Duodenal mucosa (tissue), 2 donors: ENCODE measurements at regions not wholly inside any gene's neighbourhood (a gene's known extent, or its start where the extent isn't known, plus 50 kb on each side); places are given as distances from the start of the nearest gene placed in this dataset.

ENCODE experiments used
- H3K27ac ChIP-seq: one replicate; pipeline ENCODE4 v1.7.0; 2013; ENCODE audit warnings: low read depth, low read length
- H3K27me3 ChIP-seq, 2 donors: one replicate each; pipeline ENCODE4 v1.7.0; 2013; ENCODE audit warnings: low read length in 2 of 2, control low read depth in 1 of 2; ENCODE audit not compliant: insufficient read depth in 2 of 2, control insufficient read depth in 1 of 2
- H3K36me3 ChIP-seq, 2 donors: one replicate each; pipeline ENCODE4 v1.7.0; 2013; ENCODE audit warnings: low read length in 2 of 2, control low read depth in 1 of 2; ENCODE audit not compliant: insufficient read depth in 2 of 2, control insufficient read depth in 1 of 2
- H3K4me1 ChIP-seq, 2 donors: one replicate each; pipeline ENCODE4 v1.7.0; 2013; ENCODE audit warnings: low read length in 2 of 2, control low read depth in 1 of 2; ENCODE audit not compliant: insufficient read depth in 2 of 2, control insufficient read depth in 1 of 2
- H3K4me3 ChIP-seq, 2 donors: one replicate each; pipeline ENCODE4 v1.7.0; 2013; ENCODE audit warnings: low read length in 2 of 2, low read depth in 1 of 2
- H3K9ac ChIP-seq, 2 donors: one replicate each; pipeline ENCODE4 v1.7.0; 2013; ENCODE audit warnings: low read length in 2 of 2, low read depth in 1 of 2
- H3K9me3 ChIP-seq, 2 donors: one replicate each; pipeline ENCODE4 v1.7.0; 2013; ENCODE audit warnings: low read length in 2 of 2, control low read depth in 1 of 2; ENCODE audit not compliant: control insufficient read depth in 1 of 2

GRCh38 chr2:67833632-67834031 lies 229.2 kb downstream of the C1D start:
- Histone ChIP-seq H3K9ac (no peak overlapping the region), H3K4me3 (no peak overlapping the region), H3K27me3 (no peaks in the 10 kb centered on the region), H3K4me1 (no peaks in the 10 kb centered on the region), H3K36me3 (no peaks in the 10 kb centered on the region), H3K27ac (no peak overlapping the region), H3K9me3 (no peaks in the 10 kb centered on the region)

GRCh38 chr2:67834482-67834881 lies 228.3 kb downstream of the C1D start:
- Histone ChIP-seq H3K4me3 (no peak overlapping the region), H3K9me3 (no peaks in the 10 kb centered on the region), H3K27me3 (no peaks in the 10 kb centered on the region)

GRCh38 chr2:67835266-67835665 lies 227.5 kb downstream of the C1D start:
- no peak overlapping the region for H3K27ac ChIP-seq
- no peak overlapping the region for H3K4me3 ChIP-seq
- H3K9me3 ChIP-seq = no peaks in the 10 kb centered on the region
- H3K27me3 ChIP-seq = no peaks in the 10 kb centered on the region
- no peak overlapping the region for H3K9ac ChIP-seq
- H3K4me1 ChIP-seq = no peaks in the 10 kb centered on the region
- H3K36me3 ChIP-seq = no peaks in the 10 kb centered on the region

More at GRCh38 chr2:67834482-67834881, 228.3 kb downstream of the C1D start:
- no peaks in the 10 kb centered on the region for H3K36me3 ChIP-seq
- H3K9ac ChIP-seq = no peak overlapping the region
- no peaks in the 10 kb centered on the region for H3K4me1 ChIP-seq
- no peak overlapping the region for H3K27ac ChIP-seq

GRCh38 chr2:67836866-67837265 lies 225.9 kb downstream of the C1D start:
- H3K9me3 ChIP-seq = no peaks in the 10 kb centered on the region
- H3K4me1 ChIP-seq = no peaks in the 10 kb centered on the region
- no peaks in the 10 kb centered on the region for H3K36me3 ChIP-seq
- no peak overlapping the region for H3K27ac ChIP-seq
- H3K4me3 ChIP-seq = no peak overlapping the region
- H3K9ac ChIP-seq = no peak overlapping the region
- H3K27me3 ChIP-seq = no peaks in the 10 kb centered on the region

GRCh38 chr2:67838205-67838604 lies 224.6 kb downstream of the C1D start:
- Histone ChIP-seq H3K36me3 (no peaks in the 10 kb centered on the region), H3K9me3 (no peaks in the 10 kb centered on the region), H3K4me1 (no peaks in the 10 kb centered on the region), H3K4me3 (no peak overlapping the region), H3K27me3 (no peaks in the 10 kb centered on the region), H3K27ac (no peak overlapping the region), H3K9ac (no peak overlapping the region)

DNA sequence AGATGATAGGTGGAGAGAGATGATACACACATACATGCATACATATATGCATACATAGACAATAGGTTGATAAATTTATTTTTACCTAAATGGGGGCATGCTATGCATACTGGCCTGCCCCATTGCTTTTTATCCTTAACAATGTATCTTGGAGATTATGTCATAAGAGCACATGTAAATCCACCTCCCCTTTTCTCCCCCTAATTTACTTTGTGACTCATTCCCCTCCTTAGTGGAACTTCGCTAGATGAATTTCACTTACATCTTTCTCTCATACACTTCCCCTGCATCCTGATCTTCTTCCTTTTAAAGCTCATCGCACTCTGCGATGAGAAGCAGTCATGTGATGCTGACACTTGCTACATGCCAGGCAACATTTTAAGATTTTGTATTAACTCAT lies 223.6 kb downstream of the C1D start:
- no peaks in the 10 kb centered on the region for H3K36me3 ChIP-seq
- H3K4me3 ChIP-seq = no peak overlapping the region
- H3K27me3 ChIP-seq = no peaks in the 10 kb centered on the region
- no peak overlapping the region for H3K9ac ChIP-seq
- H3K9me3 ChIP-seq = no peaks in the 10 kb centered on the region
- no peaks in the 10 kb centered on the region for H3K4me1 ChIP-seq
- no peak overlapping the region for H3K27ac ChIP-seq

GRCh38 chr2:67839668-67840067 lies 223.1 kb downstream of the C1D start:
- no peaks in the 10 kb centered on the region for H3K4me1 ChIP-seq
- no peaks in the 10 kb centered on the region for H3K36me3 ChIP-seq
- H3K27me3 ChIP-seq = no peaks in the 10 kb centered on the region
- H3K27ac ChIP-seq = no peak overlapping the region
- H3K9ac ChIP-seq = no peak overlapping the region
- H3K4me3 ChIP-seq = no peak overlapping the region
- H3K9me3 ChIP-seq = no peaks in the 10 kb centered on the region

GRCh38 chr2:67840460-67841068 lies 222.2 kb downstream of the C1D start:
- H3K9ac ChIP-seq = no peak overlapping the region
- no peaks in the 10 kb centered on the region for H3K9me3 ChIP-seq
- H3K27me3 ChIP-seq = peaks cover 0 to 3% of the 10 kb centered on the region in 2 donors
- H3K4me3 ChIP-seq = no peak overlapping the region
- peaks cover 0 to under 1% of the 10 kb centered on the region in 2 donors for H3K4me1 ChIP-seq
- no peaks in the 10 kb centered on the region for H3K36me3 ChIP-seq
- no peak overlapping the region for H3K27ac ChIP-seq

GRCh38 chr2:67841711-67842110 lies 221.1 kb downstream of the C1D start:
- Histone ChIP-seq H3K9ac (no peak overlapping the region), H3K36me3 (no peaks in the 10 kb centered on the region), H3K4me3 (no peak overlapping the region), H3K4me1 (peaks cover 7 to 9% of the 10 kb centered on the region in 2 donors), H3K27me3 (peaks cover 0 to 8% of the 10 kb centered on the region in 2 donors), H3K9me3 (no peaks in the 10 kb centered on the region), H3K27ac (no peak overlapping the region)

GRCh38 chr2:67842375-67842959 lies 220.3 kb downstream of the C1D start:
- H3K27ac ChIP-seq = no peak overlapping the region
- H3K27me3 ChIP-seq = peaks cover 0 to 8% of the 10 kb centered on the region in 2 donors
- no peak overlapping the region for H3K4me3 ChIP-seq
- no peaks in the 10 kb centered on the region for H3K9me3 ChIP-seq
- peaks cover 7 to 9% of the 10 kb centered on the region in 2 donors for H3K4me1 ChIP-seq
- H3K9ac ChIP-seq = no peak overlapping the region
- H3K36me3 ChIP-seq = no peaks in the 10 kb centered on the region
